Activated T-cell treated with anti-CD3 and anti-CD28 coated beads, Interleukin-2, amount 50 U/mL, for 4 hours (primary cell): ENCODE measurements at regions not wholly inside any gene's neighbourhood (a gene's known extent, or its start where the extent isn't known, plus 50 kb on each side); places are given as distances from the start of the nearest gene placed in this dataset.

Experiments
- ATAC-seq, 2 donors: fragments of 200-7000 bp; cut with Tn5 transposase; one replicate each; pipeline ENCODE4 v1.10.0; 2021
- DNase-seq: peaks from one replicate; pipeline ENCODE4 v3.0.0-alpha.2; 2020
- H3K27me3 Mint-ChIP-seq: one replicate; pipeline ENCODE4 v1.8.0; 2021; ENCODE audit warnings: low read depth, mixed read lengths
- H3K36me3 Mint-ChIP-seq: one replicate; pipeline ENCODE4 v1.8.0; 2022; ENCODE audit warnings: mixed read lengths; ENCODE audit not compliant: insufficient read depth
- H3K4me1 Mint-ChIP-seq: one replicate; pipeline ENCODE4 v1.8.0; 2021; ENCODE audit warnings: low read depth, mixed read lengths
- H3K4me3 Mint-ChIP-seq: one replicate; pipeline ENCODE4 v1.8.0; 2021; ENCODE audit warnings: mild to moderate bottlenecking, moderate library complexity, mixed read lengths
- H3K9me3 Mint-ChIP-seq: one replicate; pipeline ENCODE4 v1.8.0; 2021; ENCODE audit warnings: mixed read lengths

- Mint-ChIP-seq H3K36me3 (no peaks in the 10 kb centered on the region), H3K9me3 (peaks cover 18% of the 10 kb centered on the region), H3K4me1 (no peaks in the 10 kb centered on the region), H3K4me3 (no peak overlapping the region), H3K27me3 (peaks cover 2% of the 10 kb centered on the region)
- DNase-seq (no peak), ATAC-seq (no peak)
Measured at GRCh38 chr2:5914811-5915611, 222.8 kb downstream of the SOX11 start.

GRCh38 chr2:5915881-5916310 lies 223.7 kb downstream of the SOX11 start:
- ATAC-seq (no peak), DNase-seq (no peak)
- no peaks in the 10 kb centered on the region for H3K36me3 Mint-ChIP-seq
- peaks cover 2% of the 10 kb centered on the region for H3K27me3 Mint-ChIP-seq
- no peaks in the 10 kb centered on the region for H3K4me1 Mint-ChIP-seq
- no peak overlapping the region for H3K4me3 Mint-ChIP-seq
- H3K9me3 Mint-ChIP-seq = peaks cover 18% of the 10 kb centered on the region

- Mint-ChIP-seq H3K27me3 (peaks cover 2% of the 10 kb centered on the region), H3K4me1 (no peaks in the 10 kb centered on the region), H3K4me3 (no peak overlapping the region), H3K36me3 (no peaks in the 10 kb centered on the region), H3K9me3 (peaks cover 15% of the 10 kb centered on the region)
- DNase-seq (no peak), ATAC-seq (no peak)
Measured at GRCh38 chr2:5921081-5921642, 229.0 kb downstream of the SOX11 start.

- DNase-seq (no peak), ATAC-seq (no peak)
- Mint-ChIP-seq H3K4me1 (no peaks in the 10 kb centered on the region), H3K4me3 (no peak overlapping the region), H3K9me3 (peaks cover 6% of the 10 kb centered on the region), H3K27me3 (no peaks in the 10 kb centered on the region), H3K36me3 (no peaks in the 10 kb centered on the region)
Measured at GRCh38 chr2:5923957-5924945, 232.1 kb downstream of the SOX11 start.

GRCh38 chr2:5925604-5926003 lies 233.4 kb downstream of the SOX11 start:
- ATAC-seq = no peak
- DNase-seq = no peak
- no peaks in the 10 kb centered on the region for H3K36me3 Mint-ChIP-seq
- H3K4me1 Mint-ChIP-seq = no peaks in the 10 kb centered on the region
- H3K9me3 Mint-ChIP-seq = peaks cover 9% of the 10 kb centered on the region
- no peak overlapping the region for H3K4me3 Mint-ChIP-seq
- no peaks in the 10 kb centered on the region for H3K27me3 Mint-ChIP-seq

GRCh38 chr2:5926871-5927512 lies 234.8 kb downstream of the SOX11 start:
- no peaks in the 10 kb centered on the region for H3K27me3 Mint-ChIP-seq
- no peak for ATAC-seq

GRCh38 chr2:5932556-5933469 lies 240.6 kb downstream of the SOX11 start:
- no peaks in the 10 kb centered on the region for H3K27me3 Mint-ChIP-seq
- ATAC-seq (no peak), DNase-seq (no peak)
- no peaks in the 10 kb centered on the region for H3K4me1 Mint-ChIP-seq
- H3K9me3 Mint-ChIP-seq = peaks cover 19% of the 10 kb centered on the region
- no peak overlapping the region for H3K4me3 Mint-ChIP-seq
- H3K36me3 Mint-ChIP-seq = no peaks in the 10 kb centered on the region

More at GRCh38 chr2:5926871-5927512, 234.8 kb downstream of the SOX11 start:
- Mint-ChIP-seq H3K36me3 (no peaks in the 10 kb centered on the region), H3K9me3 (peaks cover 9% of the 10 kb centered on the region), H3K4me1 (no peaks in the 10 kb centered on the region), H3K4me3 (no peak overlapping the region)
- no peak for DNase-seq

GRCh38 chr2:5933669-5934068 lies 241.5 kb downstream of the SOX11 start:
- Mint-ChIP-seq H3K27me3 (no peaks in the 10 kb centered on the region), H3K4me3 (no peak overlapping the region), H3K36me3 (no peaks in the 10 kb centered on the region), H3K9me3 (peaks cover 19% of the 10 kb centered on the region), H3K4me1 (no peaks in the 10 kb centered on the region)
- ATAC-seq (no peak), DNase-seq (no peak)

- Mint-ChIP-seq H3K4me3 (no peak overlapping the region), H3K27me3 (no peaks in the 10 kb centered on the region), H3K4me1 (no peaks in the 10 kb centered on the region), H3K36me3 (no peaks in the 10 kb centered on the region), H3K9me3 (peaks cover 10% of the 10 kb centered on the region)
- no peak for DNase-seq
- ATAC-seq = no peak
Measured at GRCh38 chr2:5937321-5937720, 245.1 kb downstream of the SOX11 start.

GRCh38 chr2:5937851-5938565 lies 245.8 kb downstream of the SOX11 start:
- no peak for ATAC-seq
- no peaks in the 10 kb centered on the region for H3K36me3 Mint-ChIP-seq

GRCh38 chr2:5938566-5938896 lies 246.3 kb downstream of the SOX11 start:
- H3K36me3 Mint-ChIP-seq = no peaks in the 10 kb centered on the region
- no peaks in the 10 kb centered on the region for H3K27me3 Mint-ChIP-seq
- ATAC-seq (no peak), DNase-seq (no peak)
- H3K4me3 Mint-ChIP-seq = no peak overlapping the region
- H3K4me1 Mint-ChIP-seq = no peaks in the 10 kb centered on the region
- H3K9me3 Mint-ChIP-seq = peaks cover 10% of the 10 kb centered on the region

More at GRCh38 chr2:5937851-5938565, 245.8 kb downstream of the SOX11 start:
- peaks cover 10% of the 10 kb centered on the region for H3K9me3 Mint-ChIP-seq
- no peak overlapping the region for H3K4me3 Mint-ChIP-seq
- H3K4me1 Mint-ChIP-seq = no peaks in the 10 kb centered on the region
- no peak for DNase-seq
- no peaks in the 10 kb centered on the region for H3K27me3 Mint-ChIP-seq

GRCh38 chr2:5939553-5939952 lies 247.4 kb downstream of the SOX11 start:
- no peak for ATAC-seq
- DNase-seq = no peak
- Mint-ChIP-seq H3K4me1 (no peaks in the 10 kb centered on the region), H3K36me3 (no peaks in the 10 kb centered on the region), H3K27me3 (no peaks in the 10 kb centered on the region), H3K4me3 (no peak overlapping the region), H3K9me3 (peaks cover 6% of the 10 kb centered on the region)
